GM18909 (cell line): ENCODE measurements at regions not wholly inside any gene's neighbourhood (a gene's known extent, or its start where the extent isn't known, plus 50 kb on each side); places are given as distances from the start of the nearest gene placed in this dataset.

ENCODE experiments used
- ATAC-seq: cut with Tn5 transposase; IDR thresholded peaks from one replicate; pipeline ENCODE4 v1.9.1; 2021; ENCODE audit warnings: mild to moderate bottlenecking; ENCODE audit not compliant: unreplicated experiment, poor library complexity

- ATAC-seq = no peak
Measured at GRCh38 chr11:95557376-95557775, 232.2 kb downstream of the FAM76B start.

DNA sequence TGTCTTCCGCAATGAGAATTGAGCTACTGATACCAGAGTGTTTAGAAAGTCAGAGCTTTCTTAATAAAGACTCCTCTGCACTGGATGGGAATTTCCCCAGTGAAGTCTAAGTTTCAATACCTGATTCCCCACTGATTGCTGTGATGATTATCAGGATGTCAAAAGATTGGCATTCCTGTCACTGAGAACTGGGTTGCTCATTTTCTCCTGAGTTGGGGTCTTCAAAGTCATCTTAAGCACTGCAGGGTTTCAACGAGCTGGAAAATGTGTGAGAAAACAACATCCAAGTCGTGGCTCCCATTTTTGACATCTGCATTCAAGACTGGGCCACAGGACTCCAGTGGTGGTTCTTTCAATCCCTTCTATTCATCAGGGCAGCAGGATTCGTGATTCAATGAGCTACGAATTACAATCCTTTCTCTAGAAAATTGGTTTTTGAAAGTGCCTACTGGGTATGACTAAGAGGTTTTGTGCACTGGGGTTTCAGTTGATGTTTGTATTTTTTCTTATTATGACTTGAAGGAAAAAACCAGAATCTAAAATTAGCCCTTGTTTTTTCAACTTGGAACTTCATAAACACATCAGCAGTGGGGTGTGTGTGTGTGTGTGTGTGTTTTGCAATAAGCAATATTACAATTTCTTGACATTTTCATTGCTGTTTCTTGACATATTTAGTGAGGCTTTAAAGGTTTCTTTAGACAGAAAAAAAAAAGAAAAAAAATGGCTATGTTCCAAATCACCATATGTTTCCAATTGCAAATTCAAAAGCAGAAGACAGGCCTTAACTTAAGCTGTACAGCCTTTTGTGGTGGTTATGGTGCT, 233.0 kb downstream of the FAM76B start:
- peak; percentile 79 for ATAC-seq

DNA sequence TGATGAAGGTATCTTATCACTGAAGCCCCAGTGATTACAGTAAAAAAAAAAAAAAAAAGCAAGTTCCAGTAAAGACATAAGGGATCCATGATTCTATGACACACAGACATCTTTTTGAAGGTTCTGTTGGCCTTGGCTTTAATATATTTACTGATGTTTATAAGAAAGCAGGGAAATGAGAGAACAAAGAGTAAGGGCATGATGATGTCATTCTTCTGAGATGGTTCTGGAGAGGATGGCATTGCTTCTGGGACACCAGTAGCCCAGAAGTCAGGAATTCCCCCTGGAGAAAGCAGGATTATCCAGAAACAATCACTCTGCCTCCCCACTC, 233.6 kb downstream of the FAM76B start:
- peak; percentile 4 for ATAC-seq

GRCh38 chr11:95554911-95555310, 234.7 kb downstream of the FAM76B start:
- no peak for ATAC-seq

- ATAC-seq = no peak
Measured at GRCh38 chr11:95549301-95549700, 240.3 kb downstream of the FAM76B start.

DNA sequence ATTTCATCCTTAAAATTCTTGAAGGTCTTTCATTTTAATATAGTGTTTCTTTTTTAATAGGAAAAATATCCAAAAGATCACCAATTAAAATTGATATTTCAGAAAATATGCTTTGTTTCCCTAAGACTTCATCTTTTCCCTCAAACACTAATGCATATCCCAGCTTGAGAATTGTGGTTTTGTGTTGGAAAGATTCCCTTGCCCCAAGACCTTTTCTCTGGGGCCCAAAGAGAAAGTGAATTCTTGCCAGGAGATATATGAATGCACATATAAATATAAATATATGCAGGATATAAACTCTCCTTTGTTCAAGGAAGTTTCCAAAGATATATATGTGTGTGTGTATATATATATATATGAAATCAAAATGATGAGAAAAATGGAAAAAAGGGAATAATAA, 241.2 kb downstream of the FAM76B start:
- no peak for ATAC-seq

DNA sequence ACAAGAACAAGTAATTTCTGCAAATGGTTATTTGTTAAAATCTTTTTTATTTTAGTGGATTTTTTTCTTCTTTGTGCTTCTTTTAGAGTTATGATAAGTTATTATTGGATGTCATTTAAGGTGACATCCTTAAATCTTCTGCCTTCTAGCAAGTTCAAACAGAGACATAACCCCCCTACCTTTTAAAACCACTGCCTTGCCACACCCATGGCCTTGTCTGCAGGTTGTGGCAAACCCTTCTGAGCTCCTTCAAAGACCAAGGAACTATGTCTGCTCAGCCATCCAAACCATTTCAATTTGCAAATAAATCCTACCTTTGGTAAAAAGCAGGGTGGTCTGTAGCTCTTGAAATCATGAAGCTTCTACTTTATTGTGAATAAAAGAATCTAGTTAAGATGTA, 241.6 kb downstream of the FAM76B start:
- no peak for ATAC-seq

GRCh38 chr11:95547186-95547585, 242.4 kb downstream of the FAM76B start:
- no peak for ATAC-seq

DNA sequence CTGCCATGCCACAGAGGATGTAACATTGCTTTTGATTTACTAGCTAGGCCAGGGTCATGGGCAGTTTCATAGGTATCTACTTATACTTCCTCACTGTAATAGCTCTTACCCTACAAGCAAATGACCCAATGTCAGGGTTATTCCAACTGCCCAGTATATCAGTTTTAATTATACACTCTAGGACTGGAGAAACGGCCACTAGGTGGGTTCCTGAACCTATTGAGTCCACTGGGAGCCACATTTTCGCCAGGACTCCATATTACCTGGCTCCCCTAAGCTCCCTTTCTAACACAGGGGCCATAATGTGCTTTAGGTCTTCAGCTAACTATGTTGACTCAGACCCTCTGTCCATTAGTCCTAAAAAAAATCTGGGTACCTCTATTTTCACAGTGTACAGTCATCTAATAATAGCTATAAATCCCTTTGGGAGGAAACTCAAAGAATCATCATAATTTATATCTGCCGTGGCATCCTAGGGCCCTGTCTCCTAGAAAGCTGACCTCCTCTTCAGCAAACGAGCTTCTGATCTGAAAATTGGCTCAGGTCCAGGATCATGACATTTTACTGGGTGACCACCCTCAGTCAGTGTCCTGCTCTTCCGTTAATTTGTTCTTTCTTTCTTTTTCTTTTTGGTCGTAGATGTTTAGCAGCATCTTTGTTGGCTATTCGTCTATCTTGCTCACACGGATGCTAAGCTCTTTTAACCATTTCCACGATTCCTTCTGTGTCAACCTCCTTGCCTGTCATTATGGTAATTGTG, 244.3 kb downstream of the FAM76B start:
- no peak for ATAC-seq

GRCh38 chr11:95544095-95544856, 245.3 kb downstream of the FAM76B start:
- no peak for ATAC-seq

GRCh38 chr11:95542868-95543551, 246.6 kb downstream of the FAM76B start:
- no peak for ATAC-seq

- no peak for ATAC-seq
Measured at GRCh38 chr11:95541715-95542114, 247.9 kb downstream of the FAM76B start.

- ATAC-seq = no peak
Measured at GRCh38 chr11:95536047-95536690, 253.4 kb downstream of the FAM76B start.

DNA sequence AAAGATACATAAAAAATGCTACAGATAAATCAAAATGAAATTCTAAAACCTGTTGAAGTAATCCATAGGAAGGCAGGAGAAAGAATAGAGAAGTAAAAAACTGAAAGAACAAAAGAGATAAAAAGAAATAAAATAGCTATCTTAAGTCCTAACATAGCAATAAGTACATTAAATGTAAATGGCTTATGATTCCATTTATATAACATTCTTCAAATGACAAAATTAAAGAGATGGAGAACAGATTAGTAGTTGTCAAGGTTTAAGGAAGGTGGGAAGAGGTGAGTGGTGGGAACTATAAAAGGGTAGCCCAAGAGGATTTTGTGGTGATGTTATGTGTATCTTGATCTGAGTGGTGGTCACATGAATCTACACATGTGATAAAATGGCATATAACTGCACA, 254.8 kb downstream of the FAM76B start:
- ATAC-seq = no peak

- no peak for ATAC-seq
Measured at GRCh38 chr11:95534226-95534625, 255.4 kb downstream of the FAM76B start.

- no peak for ATAC-seq
Measured at GRCh38 chr11:95531116-95531515, 258.5 kb downstream of the FAM76B start.

DNA sequence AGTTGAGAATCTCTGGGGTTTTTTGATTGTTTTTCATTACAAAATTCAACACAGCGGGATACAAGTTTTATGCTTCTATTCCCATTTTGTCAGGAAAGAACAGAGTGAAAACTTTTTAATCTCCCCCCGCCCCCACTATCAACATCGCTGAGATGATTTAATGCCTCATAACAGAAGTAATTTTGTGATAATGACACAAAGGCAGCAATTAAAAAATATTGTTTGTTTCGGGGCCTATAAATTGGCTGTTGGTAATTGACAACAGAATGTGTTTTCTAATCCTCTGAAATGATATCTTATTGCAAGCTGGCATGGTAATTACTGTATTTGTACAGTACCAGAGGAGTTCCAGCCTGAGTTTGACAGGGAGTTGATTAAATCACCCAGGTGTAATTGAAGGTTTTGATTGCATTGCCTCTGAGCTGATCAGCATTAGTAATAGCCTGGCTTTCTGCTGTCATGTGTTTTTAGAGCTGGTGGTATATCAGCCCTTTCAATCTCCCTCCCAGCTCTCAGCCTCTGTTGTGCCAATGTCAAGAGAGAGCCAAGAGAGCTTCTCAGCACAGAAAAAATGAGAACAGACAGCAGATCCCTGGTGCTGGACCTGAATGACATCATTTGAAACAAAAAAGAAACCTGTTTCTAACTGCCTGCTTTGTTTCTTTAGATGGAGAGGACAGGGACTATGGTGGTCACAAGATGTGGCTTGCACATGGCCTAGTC, 265.1 kb downstream of the FAM76B start:
- no peak for ATAC-seq

DNA sequence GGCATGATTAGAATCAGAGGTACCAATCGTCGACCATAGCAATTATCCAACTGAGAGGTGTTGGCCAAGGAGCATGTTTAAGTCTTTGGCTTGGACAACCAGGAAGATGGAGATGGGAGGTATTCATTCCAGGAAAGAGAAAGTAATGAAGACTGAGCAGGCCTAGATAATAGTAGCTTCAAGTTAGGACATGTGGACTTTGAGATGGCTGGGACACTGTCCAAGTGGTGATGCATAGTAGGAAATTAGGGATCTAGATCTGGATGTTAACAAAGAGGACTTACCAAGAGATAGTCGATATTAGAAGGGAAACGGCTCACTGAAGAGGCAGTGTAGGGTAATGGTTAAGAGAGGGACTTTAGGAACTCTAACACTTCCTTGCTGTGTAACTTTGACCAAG, 266.7 kb downstream of the FAM76B start:
- no peak for ATAC-seq

DNA sequence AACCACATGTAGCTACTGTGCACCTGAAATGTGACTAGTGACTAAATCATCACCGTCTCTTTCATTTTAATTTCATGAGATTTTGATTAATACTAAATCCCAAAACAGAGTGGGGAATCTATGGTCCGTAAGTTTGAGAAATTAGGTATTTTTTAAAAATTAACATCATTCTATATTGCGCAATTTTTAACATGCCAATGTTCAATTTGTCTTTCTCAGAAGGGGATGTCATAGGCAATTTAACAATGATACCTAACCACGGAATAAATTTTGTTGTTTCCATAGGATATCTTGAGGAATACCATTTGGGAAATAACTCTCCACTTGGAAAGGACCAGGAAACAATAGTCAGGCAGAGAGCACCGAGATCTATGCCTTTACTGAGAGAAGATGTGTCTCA, 267.7 kb downstream of the FAM76B start:
- no peak for ATAC-seq
